HepG2 (cell line): ENCODE measurements at regions not wholly inside any gene's neighbourhood (a gene's known extent, or its start where the extent isn't known, plus 50 kb on each side); places are given as distances from the start of the nearest gene placed in this dataset.
A peak's percentile ranks its signal among the peaks of the same experiment; 100 is the strongest.
"Not testable (repeated sequence)": the region's sequence is repeated elsewhere in the genome, so short reads cannot be mapped to it uniquely, and the experiment has no call there.

Source experiments
- ATAC-seq: fragments of 200-7000 bp; cut with Tn5 transposase; 3 replicates; pipeline ENCODE4 v1.9.1; 2020; ENCODE audit warnings: mild to moderate bottlenecking, moderate library complexity
- BruUV-seq: library from RNA; stranded (reverse); fragments of 400-500 nt; replicated peaks from 2 replicates; lab custom pipeline; 2021; lab: Mats Ljungman, UMichigan
- CTCF ChIA-PET: fragments of 300-600 bp; formaldehyde crosslinking; extraction: SDS; loops from one replicate; lab custom pipeline; 2021; ENCODE audit warnings: low total read pairs, inconsistent platforms, low intra/inter-chr PET ratio; lab: Yijun Ruan, JAX
- POLR2A ChIA-PET: fragments of 350-600 bp; sonication (Branson Sonifier 250); formaldehyde crosslinking; loops from one replicate; lab custom pipeline; 2020; ENCODE audit warnings: antibody characterized with exemption, inconsistent platforms; lab: Yijun Ruan, JAX
- DNase-seq: peaks from one replicate; pipeline ENCODE4 v3.0.0-alpha.2; 2015; ENCODE audit warnings: low spot score
- FAIRE-seq: peaks from 3 replicates; lab custom pipeline; 2011; peaks lifted over from hg19 to GRCh38; lab: Jason Lieb, UNC
- H2AFZ ChIP-seq: one replicate; pipeline ENCODE4 v1.6.1; 2011; ENCODE audit warnings: low read length, inconsistent platforms
- H3K27ac ChIP-seq: fragments of 300-600 bp; 3 replicates; pipeline ENCODE4 v1.8.0; 2011; ENCODE audit warnings: mixed run types, mild to moderate bottlenecking, mixed read lengths, low read length, inconsistent platforms; ENCODE audit not compliant: insufficient read depth; ENCODE audit errors: extremely low read length
- H3K27me3 ChIP-seq, 2 experiments: fragments of 200-600 bp in 1 of 2; 2 replicates in 1 of 2; 3 replicates in 1 of 2; pipeline versions ENCODE4 v1.6.0 to v1.8.0; 2011; ENCODE audit warnings: low read length in 2 of 2, mild to moderate bottlenecking in 2 of 2, moderate library complexity in 2 of 2, inconsistent platforms in 1 of 2; ENCODE audit not compliant: insufficient read depth in 2 of 2, control insufficient read depth in 1 of 2
- H3K36me3 ChIP-seq, 2 experiments: fragments of 200-600 bp in 1 of 2; replicated peaks in 1 of 2; 2 replicates in 1 of 2; 3 replicates in 1 of 2; pipeline versions ENCODE4 v1.5.1 to v1.8.0; 2011; ENCODE audit warnings: low read length in 2 of 2, inconsistent platforms in 1 of 2; ENCODE audit not compliant: insufficient read depth in 2 of 2, control insufficient read depth in 1 of 2
- H3K4me1 ChIP-seq: 2 replicates; pipeline ENCODE4 v1.5.1; 2012; ENCODE audit warnings: low read length, inconsistent platforms; ENCODE audit not compliant: insufficient read depth
- H3K4me2 ChIP-seq: 2 replicates; pipeline ENCODE4 v1.6.0; 2011; ENCODE audit warnings: low read depth, low read length, inconsistent platforms
- H3K4me3 ChIP-seq, 3 experiments: fragments of 200-600 bp in 1 of 3; sonication (generic), shearing (Covaris generic) in 1 of 3; replicated peaks in 1 of 3; 2 replicates each; pipeline ENCODE4 v1.5.1; 2011 to 2016; ENCODE audit warnings: low read length in 3 of 3, inconsistent platforms in 2 of 3, low read depth in 2 of 3, mild to moderate bottlenecking in 2 of 3, control low read depth in 1 of 3, mixed read lengths in 1 of 3; ENCODE audit not compliant: insufficient read depth in 1 of 3
- H3K79me2 ChIP-seq: one replicate; pipeline ENCODE4 v1.6.1; 2011; ENCODE audit warnings: low read length, inconsistent platforms; ENCODE audit not compliant: insufficient read depth
- H3K9ac ChIP-seq: 2 replicates; pipeline ENCODE4 v1.6.0; 2011; ENCODE audit warnings: mild to moderate bottlenecking, low read depth, low read length, inconsistent platforms; ENCODE audit not compliant: insufficient read depth
- H3K9me3 ChIP-seq: 2 replicates; pipeline ENCODE4 v1.5.1; 2012; ENCODE audit warnings: mild to moderate bottlenecking, low read length
- H4K20me1 ChIP-seq: 2 replicates; pipeline ENCODE4 v1.6.0; 2011; ENCODE audit warnings: inconsistent platforms, mild to moderate bottlenecking, low read length, moderate library complexity; ENCODE audit not compliant: insufficient read depth
- CBFB ChIP-seq: sonication (generic); formaldehyde crosslinking; IDR thresholded peaks from 2 replicates; pipeline ENCODE4 v1.4.0; 2020; ENCODE audit warnings: missing genetic modification reagents
- CBX5 ChIP-seq: sonication (generic); formaldehyde crosslinking; IDR thresholded peaks from 2 replicates; pipeline ENCODE4 v1.4.0; 2020; ENCODE audit warnings: missing genetic modification reagents, borderline replicate concordance
- EEA1 ChIP-seq: sonication (generic); formaldehyde crosslinking; IDR thresholded peaks from 2 replicates; pipeline ENCODE4 v1.5.1; 2020; ENCODE audit warnings: mild to moderate bottlenecking, missing genetic modification reagents, borderline replicate concordance
- FOSL2 ChIP-seq: sonication (generic); formaldehyde crosslinking; IDR thresholded peaks from 2 replicates; pipeline ENCODE4 v1.4.0; 2020; ENCODE audit warnings: missing genetic modification reagents
- ZNF124 ChIP-seq: sonication (generic); formaldehyde crosslinking; IDR thresholded peaks from 2 replicates; pipeline ENCODE4 v1.4.0; 2020; ENCODE audit warnings: missing genetic modification reagents
- ZNF652 ChIP-seq: IDR thresholded peaks from 2 replicates; pipeline ENCODE4 v1.6.1; 2016; ENCODE audit warnings: low read depth, borderline replicate concordance
- WGBS: methylation state at CpG from one replicate; pipeline ENCODE4 v1.1.6; 2017; ENCODE audit warnings: low lambda C conversion rate; 5-methylcytosine and 5-hydroxymethylcytosine counted together
- in situ Hi-C: cut with HindIII; loops from 2 replicates; pipeline ENCODE4 v1.10.0; 2017; ENCODE audit warnings: low pct_unique_long_range_greater_than_20kb; ENCODE audit not compliant: extremely low pct_ligation_motif_present
- intact Hi-C: fragments of 100-400 bp; cut with micrococcal nuclease; formaldehyde crosslinking; loops from one replicate; pipeline ENCODE4 v1.10.0; 2022; ENCODE audit not compliant: unreplicated experiment
- TF ChIP-seq, protein P1 (sequence below): IDR thresholded peaks from 2 replicates; pipeline ENCODE4 v1.6.1; 2018; ENCODE audit warnings: missing genetic modification reagents
- TF ChIP-seq, protein P2 (sequence below): sonication (generic); formaldehyde crosslinking; IDR thresholded peaks from 2 replicates; pipeline ENCODE4 v1.8.1; 2023; ENCODE audit warnings: mild to moderate bottlenecking, missing genetic modification reagents, borderline replicate concordance
- TF ChIP-seq, protein P3 (sequence below): conservative IDR thresholded peaks from 2 replicates; pipeline ENCODE4 v1.6.1; 2018; ENCODE audit warnings: missing genetic modification reagents

DNA sequence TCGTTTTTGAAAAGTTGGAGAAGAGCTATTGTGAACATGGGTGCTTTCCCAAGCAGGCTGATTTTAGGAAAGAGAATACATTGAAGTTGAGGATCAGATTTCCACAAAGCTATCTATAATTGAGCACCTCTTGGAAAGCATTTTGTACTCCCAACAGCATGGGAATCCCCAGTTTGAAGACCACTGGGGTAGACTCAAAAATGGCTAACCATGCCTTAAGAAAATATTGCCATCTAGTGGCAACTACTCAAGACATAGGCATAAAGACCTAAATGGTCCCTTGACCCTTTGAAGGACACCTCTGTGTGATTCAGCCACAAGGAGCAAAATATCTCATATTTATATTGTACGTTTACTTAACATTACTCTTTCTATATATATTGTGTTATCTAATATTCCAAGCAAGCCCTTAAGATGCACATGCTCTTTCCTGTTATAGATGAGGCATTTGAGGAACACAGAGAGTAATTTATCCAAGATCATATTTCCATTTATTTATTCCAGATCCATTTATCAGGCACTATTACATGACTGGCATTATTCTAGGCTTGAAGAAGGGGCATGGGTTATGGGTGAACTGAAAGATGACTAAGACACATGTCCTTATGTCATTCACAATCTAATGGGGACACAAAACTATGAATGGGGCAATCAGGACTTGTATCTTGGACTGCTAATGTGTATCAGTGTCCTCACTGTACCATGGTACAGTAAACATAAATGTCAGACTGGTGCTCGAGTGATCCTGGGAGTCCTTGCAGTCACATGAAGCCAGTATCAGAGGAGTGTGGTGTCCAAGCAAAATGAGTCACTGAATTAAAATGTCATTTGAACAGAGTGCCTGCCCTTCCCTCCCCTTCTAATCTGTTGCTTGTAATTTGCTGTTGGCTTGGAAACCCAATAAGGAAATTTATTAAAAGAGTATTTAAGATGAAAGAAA, 121.0 kb upstream of the XPO1 start (continued):
- peak; percentile 55 for TF ChIP-seq FOSL2 (CRISPR knock-in tag)
- TF ChIP-seq, protein P1, sequence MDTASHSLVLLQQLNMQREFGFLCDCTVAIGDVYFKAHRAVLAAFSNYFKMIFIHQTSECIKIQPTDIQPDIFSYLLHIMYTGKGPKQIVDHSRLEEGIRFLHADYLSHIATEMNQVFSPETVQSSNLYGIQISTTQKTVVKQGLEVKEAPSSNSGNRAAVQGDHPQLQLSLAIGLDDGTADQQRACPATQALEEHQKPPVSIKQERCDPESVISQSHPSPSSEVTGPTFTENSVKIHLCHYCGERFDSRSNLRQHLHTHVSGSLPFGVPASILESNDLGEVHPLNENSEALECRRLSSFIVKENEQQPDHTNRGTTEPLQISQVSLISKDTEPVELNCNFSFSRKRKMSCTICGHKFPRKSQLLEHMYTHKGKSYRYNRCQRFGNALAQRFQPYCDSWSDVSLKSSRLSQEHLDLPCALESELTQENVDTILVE (CRISPR knock-in tag) = no peak
- TF ChIP-seq ZNF652 = 0 out of 2 replicates have a peak, but pooled peaks have one; percentile 28
- TF ChIP-seq, protein P2, sequence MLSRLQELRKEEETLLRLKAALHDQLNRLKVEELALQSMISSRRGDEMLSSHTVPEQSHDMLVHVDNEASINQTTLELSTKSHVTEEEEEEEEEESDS = no peak
- no peak for TF ChIP-seq CBFB (CRISPR knock-in tag)
- TF ChIP-seq, protein P3, sequence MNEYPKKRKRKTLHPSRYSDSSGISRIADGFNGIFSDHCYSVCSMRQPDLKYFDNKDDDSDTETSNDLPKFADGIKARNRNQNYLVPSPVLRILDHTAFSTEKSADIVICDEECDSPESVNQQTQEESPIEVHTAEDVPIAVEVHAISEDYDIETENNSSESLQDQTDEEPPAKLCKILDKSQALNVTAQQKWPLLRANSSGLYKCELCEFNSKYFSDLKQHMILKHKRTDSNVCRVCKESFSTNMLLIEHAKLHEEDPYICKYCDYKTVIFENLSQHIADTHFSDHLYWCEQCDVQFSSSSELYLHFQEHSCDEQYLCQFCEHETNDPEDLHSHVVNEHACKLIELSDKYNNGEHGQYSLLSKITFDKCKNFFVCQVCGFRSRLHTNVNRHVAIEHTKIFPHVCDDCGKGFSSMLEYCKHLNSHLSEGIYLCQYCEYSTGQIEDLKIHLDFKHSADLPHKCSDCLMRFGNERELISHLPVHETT (CRISPR knock-in tag) = no peak
- no peak for TF ChIP-seq CBX5 (CRISPR knock-in tag)
- peak; percentile 39; the same call in 1 of the 2 replicates for TF ChIP-seq ZNF124
- no peak for TF ChIP-seq EEA1 (CRISPR knock-in tag)
- TF ChIP-seq, all 625 proteins: peak for 13

DNA sequence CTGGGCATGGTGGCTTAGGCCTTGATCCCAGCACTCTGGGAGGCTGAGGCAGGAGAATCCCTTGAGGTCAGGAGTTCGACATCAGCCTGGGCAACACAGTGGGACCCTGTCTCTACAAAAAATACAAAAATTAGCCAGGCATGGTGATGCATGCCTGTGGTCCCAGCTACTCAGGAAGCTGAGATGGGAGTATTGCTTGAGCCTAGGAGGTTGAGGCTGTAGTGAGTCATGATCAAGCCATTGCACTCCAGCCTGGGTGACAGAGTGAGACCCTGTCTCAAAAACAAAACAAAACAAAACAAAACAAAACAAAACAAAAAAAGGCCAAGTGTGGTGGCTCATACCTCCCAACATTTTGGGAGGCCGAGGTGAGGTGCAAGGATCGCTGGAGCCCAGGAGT, 111.8 kb upstream of the XPO1 start:
- H3K27ac ChIP-seq, ATAC-seq, POLR2A ChIA-PET, H4K20me1 ChIP-seq, in situ Hi-C loops, H3K79me2 ChIP-seq, H3K9ac ChIP-seq, DNase-seq, H3K4me3 ChIP-seq, H3K4me1 ChIP-seq, H3K4me2 ChIP-seq, BruUV-seq, H3K27me3 ChIP-seq, H2AFZ ChIP-seq, FAIRE-seq, H3K36me3 ChIP-seq, CTCF ChIA-PET, intact Hi-C loops: not testable (repeated sequence)
- 0% methylated on average over 3 of the region's 3 CpGs for WGBS
- H3K9me3 ChIP-seq = peaks cover 13% of the 10 kb centered on the region; the same call in 1 of the 2 replicates
